Panc1 (cell line): ENCODE measurements at regions not wholly inside any gene's neighbourhood (a gene's known extent, or its start where the extent isn't known, plus 50 kb on each side); places are given as distances from the start of the nearest gene placed in this dataset.

Source experiments
- ATAC-seq: fragments of 200-7000 bp; cut with Tn5 transposase; 2 replicates; pipeline ENCODE4 v1.9.1; 2020; ENCODE audit warnings: mild to moderate bottlenecking, moderate library complexity
- BruUV-seq: library from RNA; stranded (reverse); fragments of 400-500 nt; replicated peaks from 2 replicates; lab custom pipeline; 2021; lab: Mats Ljungman, UMichigan
- CTCF ChIA-PET: fragments of 300-600 bp; sonication (Branson Sonifier 250); formaldehyde crosslinking; loops from one replicate; lab custom pipeline; 2022; ENCODE audit warnings: antibody characterized with exemption; lab: Charles Lee
- POLR2A ChIA-PET: fragments of 300-600 bp; sonication (Branson Sonifier 250); formaldehyde crosslinking; loops from one replicate; lab custom pipeline; 2022; ENCODE audit warnings: antibody characterized with exemption; lab: Charles Lee
- DNase-seq: peaks from one replicate; pipeline ENCODE4 v3.0.0-alpha.2; 2010; ENCODE audit warnings: low read depth, low spot score
- H3K27ac ChIP-seq: 2 replicates; pipeline ENCODE4 v1.5.1; 2011; ENCODE audit warnings: mild to moderate bottlenecking, low read length, inconsistent platforms
- H3K27me3 ChIP-seq: fragments of 200-500 bp; sonication (Bioruptor generic); 2 replicates; pipeline ENCODE4 v1.6.0; 2014; ENCODE audit warnings: low read length, inconsistent platforms; ENCODE audit not compliant: control insufficient read depth, insufficient read depth
- H3K36me3 ChIP-seq: fragments of 200-500 bp; sonication (Bioruptor generic); 2 replicates; pipeline ENCODE4 v1.5.1; 2014; ENCODE audit warnings: inconsistent platforms, mild to moderate bottlenecking, low read length, moderate library complexity; ENCODE audit not compliant: control insufficient read depth, insufficient read depth
- H3K4me1 ChIP-seq: 2 replicates; pipeline ENCODE4 v1.5.1; 2011; ENCODE audit warnings: inconsistent platforms, mild to moderate bottlenecking, low read length, moderate library complexity; ENCODE audit not compliant: control insufficient read depth, insufficient read depth
- H3K4me3 ChIP-seq, 2 experiments: 2 replicates each; pipeline ENCODE4 v1.5.1; 2011 to 2012; ENCODE audit warnings: low read depth in 2 of 2, low read length in 2 of 2, mild to moderate bottlenecking in 2 of 2, inconsistent platforms in 1 of 2, moderate library complexity in 1 of 2
- H3K9me3 ChIP-seq: fragments of 200-500 bp; sonication (Bioruptor generic); 2 replicates; pipeline ENCODE4 v1.5.1; 2014; ENCODE audit warnings: low read depth, mild to moderate bottlenecking, inconsistent platforms, low read length, moderate library complexity; ENCODE audit not compliant: control insufficient read depth, insufficient read depth
- POLR2AphosphoS5 ChIP-seq: IDR thresholded peaks from 2 replicates; pipeline ENCODE4 v1.6.1; 2012; ENCODE audit warnings: mild to moderate bottlenecking, low read depth, low read length, moderate library complexity
- SIN3A ChIP-seq: IDR thresholded peaks from 2 replicates; pipeline ENCODE4 v1.6.1; 2012; ENCODE audit warnings: low read depth, mild to moderate bottlenecking, low read length, moderate library complexity, borderline replicate concordance; ENCODE audit not compliant: insufficient read depth
- TCF7L2 ChIP-seq: IDR thresholded peaks from 2 replicates; pipeline ENCODE4 v1.6.1; 2011; ENCODE audit warnings: mild to moderate bottlenecking, low read depth, low read length, inconsistent platforms
- in situ Hi-C: cut with HindIII; loops from 2 replicates; pipeline ENCODE4 v1.10.0; 2016; ENCODE audit warnings: low sequenced_read_pairs, low pct_unique_long_range_greater_than_20kb
- intact Hi-C: fragments of 100-400 bp; cut with micrococcal nuclease; formaldehyde crosslinking; loops from one replicate; pipeline ENCODE4 v1.10.0; 2022; ENCODE audit not compliant: unreplicated experiment
- TF ChIP-seq, protein P1 (sequence below), 2 experiments: IDR thresholded peaks; 2 replicates each; pipeline ENCODE4 v1.6.1; 2011 to 2012; ENCODE audit warnings: low read depth in 2 of 2, control low read depth in 1 of 2, low read length in 1 of 2, mild to moderate bottlenecking in 1 of 2, moderate library complexity in 1 of 2; ENCODE audit not compliant: insufficient read depth in 1 of 2
- TF ChIP-seq, protein P2 (sequence below): fragments of 450-650 bp; IDR thresholded peaks from 2 replicates; pipeline ENCODE4 v1.5.1; 2017; ENCODE audit warnings: mild to moderate bottlenecking

DNA sequence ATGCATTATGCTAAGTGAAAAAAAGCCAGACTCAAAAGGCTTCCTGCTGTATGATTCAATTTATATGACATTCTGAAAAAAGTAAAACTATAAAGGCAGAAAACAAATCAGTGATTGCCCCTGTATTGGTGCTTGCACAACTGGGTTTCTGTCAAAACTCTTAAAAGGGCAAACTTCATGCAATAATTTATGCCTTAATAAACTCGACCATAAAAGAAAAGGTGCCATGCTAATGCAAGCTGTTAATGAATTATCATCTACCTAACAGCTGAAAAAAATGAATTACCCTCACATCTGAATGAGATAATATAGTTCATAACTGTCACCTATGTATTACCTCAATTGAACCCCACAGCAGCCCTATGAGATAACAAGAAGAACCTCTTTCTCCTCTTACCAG is 120.8 kb upstream of the ATP1A1 start:
- no TSS peak for BruUV-seq
- no peaks in the 10 kb centered on the region for H3K36me3 ChIP-seq
- H3K27ac ChIP-seq: no peak overlapping the region
- intact Hi-C loops (no loop called here), in situ Hi-C loops (no loop called here)
- TF ChIP-seq, protein P1, sequence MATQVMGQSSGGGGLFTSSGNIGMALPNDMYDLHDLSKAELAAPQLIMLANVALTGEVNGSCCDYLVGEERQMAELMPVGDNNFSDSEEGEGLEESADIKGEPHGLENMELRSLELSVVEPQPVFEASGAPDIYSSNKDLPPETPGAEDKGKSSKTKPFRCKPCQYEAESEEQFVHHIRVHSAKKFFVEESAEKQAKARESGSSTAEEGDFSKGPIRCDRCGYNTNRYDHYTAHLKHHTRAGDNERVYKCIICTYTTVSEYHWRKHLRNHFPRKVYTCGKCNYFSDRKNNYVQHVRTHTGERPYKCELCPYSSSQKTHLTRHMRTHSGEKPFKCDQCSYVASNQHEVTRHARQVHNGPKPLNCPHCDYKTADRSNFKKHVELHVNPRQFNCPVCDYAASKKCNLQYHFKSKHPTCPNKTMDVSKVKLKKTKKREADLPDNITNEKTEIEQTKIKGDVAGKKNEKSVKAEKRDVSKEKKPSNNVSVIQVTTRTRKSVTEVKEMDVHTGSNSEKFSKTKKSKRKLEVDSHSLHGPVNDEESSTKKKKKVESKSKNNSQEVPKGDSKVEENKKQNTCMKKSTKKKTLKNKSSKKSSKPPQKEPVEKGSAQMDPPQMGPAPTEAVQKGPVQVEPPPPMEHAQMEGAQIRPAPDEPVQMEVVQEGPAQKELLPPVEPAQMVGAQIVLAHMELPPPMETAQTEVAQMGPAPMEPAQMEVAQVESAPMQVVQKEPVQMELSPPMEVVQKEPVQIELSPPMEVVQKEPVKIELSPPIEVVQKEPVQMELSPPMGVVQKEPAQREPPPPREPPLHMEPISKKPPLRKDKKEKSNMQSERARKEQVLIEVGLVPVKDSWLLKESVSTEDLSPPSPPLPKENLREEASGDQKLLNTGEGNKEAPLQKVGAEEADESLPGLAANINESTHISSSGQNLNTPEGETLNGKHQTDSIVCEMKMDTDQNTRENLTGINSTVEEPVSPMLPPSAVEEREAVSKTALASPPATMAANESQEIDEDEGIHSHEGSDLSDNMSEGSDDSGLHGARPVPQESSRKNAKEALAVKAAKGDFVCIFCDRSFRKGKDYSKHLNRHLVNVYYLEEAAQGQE (IDR thresholded peaks at IDR 0.05; ENCODE audit: insufficient read depth in 1 of 2, low read depth in 2 of 2, low read length in 1 of 2): no peak
- TF ChIP-seq POLR2AphosphoS5: no peak
- no peak for TF ChIP-seq SIN3A
- no peak for TF ChIP-seq TCF7L2
- TF ChIP-seq, protein P2, sequence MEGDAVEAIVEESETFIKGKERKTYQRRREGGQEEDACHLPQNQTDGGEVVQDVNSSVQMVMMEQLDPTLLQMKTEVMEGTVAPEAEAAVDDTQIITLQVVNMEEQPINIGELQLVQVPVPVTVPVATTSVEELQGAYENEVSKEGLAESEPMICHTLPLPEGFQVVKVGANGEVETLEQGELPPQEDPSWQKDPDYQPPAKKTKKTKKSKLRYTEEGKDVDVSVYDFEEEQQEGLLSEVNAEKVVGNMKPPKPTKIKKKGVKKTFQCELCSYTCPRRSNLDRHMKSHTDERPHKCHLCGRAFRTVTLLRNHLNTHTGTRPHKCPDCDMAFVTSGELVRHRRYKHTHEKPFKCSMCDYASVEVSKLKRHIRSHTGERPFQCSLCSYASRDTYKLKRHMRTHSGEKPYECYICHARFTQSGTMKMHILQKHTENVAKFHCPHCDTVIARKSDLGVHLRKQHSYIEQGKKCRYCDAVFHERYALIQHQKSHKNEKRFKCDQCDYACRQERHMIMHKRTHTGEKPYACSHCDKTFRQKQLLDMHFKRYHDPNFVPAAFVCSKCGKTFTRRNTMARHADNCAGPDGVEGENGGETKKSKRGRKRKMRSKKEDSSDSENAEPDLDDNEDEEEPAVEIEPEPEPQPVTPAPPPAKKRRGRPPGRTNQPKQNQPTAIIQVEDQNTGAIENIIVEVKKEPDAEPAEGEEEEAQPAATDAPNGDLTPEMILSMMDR: no peak
- DNase-seq (no peak), ATAC-seq (no peak)
- no peaks in the 10 kb centered on the region; the same call in 1 of the 2 replicates for H3K27me3 ChIP-seq
- H3K4me3 ChIP-seq: no peak overlapping the region
- ChIA-PET CTCF (no interaction called here), POLR2A (no interaction called here)
- no peaks in the 10 kb centered on the region for H3K4me1 ChIP-seq
- no peaks in the 10 kb centered on the region for H3K9me3 ChIP-seq

DNA sequence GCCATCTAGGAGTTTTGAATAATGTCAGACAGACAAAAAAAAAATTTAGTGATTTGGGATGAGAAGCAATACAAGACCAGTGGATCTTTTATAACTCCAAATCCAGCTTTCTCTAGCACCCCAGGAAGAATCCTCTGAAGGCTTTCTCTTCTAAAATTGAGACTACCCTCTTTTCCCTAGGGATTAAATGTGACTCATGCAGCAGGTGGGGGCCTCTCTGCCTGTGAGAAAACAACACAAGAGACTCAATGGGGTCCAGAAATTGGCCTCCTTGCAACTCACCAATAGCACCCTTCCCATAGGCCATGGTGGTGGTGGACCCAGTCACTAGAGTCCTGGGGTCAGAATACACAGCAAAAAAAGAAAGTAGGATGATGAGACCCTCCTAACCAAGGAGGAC is 120.3 kb upstream of the ATP1A1 start:
- Histone ChIP-seq H3K27me3 (no peaks in the 10 kb centered on the region; the same call in 1 of the 2 replicates), H3K4me1 (no peaks in the 10 kb centered on the region), H3K4me3 (no peak overlapping the region), H3K36me3 (no peaks in the 10 kb centered on the region), H3K27ac (no peak overlapping the region), H3K9me3 (no peaks in the 10 kb centered on the region)
- ChIA-PET POLR2A (no interaction called here), CTCF (no interaction called here)
- BruUV-seq: no TSS peak
- no peak for TF ChIP-seq POLR2AphosphoS5
- intact Hi-C loops (no loop called here), in situ Hi-C loops (no loop called here)
- ATAC-seq (no peak), DNase-seq (no peak)

DNA sequence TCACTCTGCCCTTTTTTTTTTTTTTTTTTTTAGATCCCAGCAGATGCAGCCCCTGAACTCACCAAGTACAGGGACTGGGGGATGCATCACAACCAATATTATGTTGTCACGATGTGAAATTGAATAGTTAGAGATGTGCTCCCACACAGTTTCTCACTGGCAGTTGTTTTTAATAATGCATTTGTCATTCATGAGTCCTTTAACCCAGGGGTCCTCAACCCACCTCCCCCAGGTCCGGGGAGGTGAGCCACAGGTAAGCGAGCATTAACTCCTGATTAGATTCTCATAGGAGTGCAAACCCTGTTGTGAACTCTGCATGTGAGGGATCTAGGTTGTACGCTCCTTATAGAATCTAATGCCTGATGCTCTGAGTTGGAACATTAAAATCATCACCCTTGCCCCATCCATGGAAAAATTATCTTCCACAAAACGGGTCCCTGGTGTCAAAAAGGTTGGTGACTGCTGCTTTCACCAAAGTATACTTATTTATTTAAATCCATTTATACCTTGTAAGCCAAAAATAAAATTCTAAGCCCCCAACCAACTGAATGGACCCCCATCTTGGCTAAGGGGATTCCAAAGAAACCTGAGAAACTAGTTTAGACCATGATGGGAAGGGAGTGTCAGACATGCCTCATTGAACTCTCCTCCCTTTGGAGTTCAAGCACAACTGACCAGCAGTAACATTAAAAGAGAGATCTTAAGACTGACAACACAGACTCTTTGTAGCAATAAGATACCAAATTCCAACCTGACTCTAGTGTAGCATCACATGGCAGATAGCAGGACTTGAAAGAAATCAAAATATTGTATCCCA is 119.3 kb upstream of the ATP1A1 start:
- ATAC-seq: no peak
- intact Hi-C loops (no loop called here), in situ Hi-C loops (no loop called here)
- ChIA-PET POLR2A (no interaction called here), CTCF (no interaction called here)
- DNase-seq: no peak
- no peaks in the 10 kb centered on the region for H3K9me3 ChIP-seq
- BruUV-seq: no TSS peak
- H3K27ac ChIP-seq: no peak overlapping the region
- H3K4me3 ChIP-seq: no peak overlapping the region
- no peaks in the 10 kb centered on the region; the same call in 1 of the 2 replicates for H3K27me3 ChIP-seq
- H3K36me3 ChIP-seq: no peaks in the 10 kb centered on the region
- H3K4me1 ChIP-seq: no peaks in the 10 kb centered on the region
- TF ChIP-seq TCF7L2 (no peak), POLR2AphosphoS5 (no peak), SIN3A (no peak)
- TF ChIP-seq, protein P2: no peak
- TF ChIP-seq, protein P1 (IDR thresholded peaks at IDR 0.05; ENCODE audit: insufficient read depth in 1 of 2, low read depth in 2 of 2, low read length in 1 of 2): no peak
